NCI-H2029 (cell line): ENCODE measurements at regions not wholly inside any gene's neighbourhood (a gene's known extent, or its start where the extent isn't known, plus 50 kb on each side); places are given as distances from the start of the nearest gene placed in this dataset.
"Not testable (repeated sequence)": the region's sequence is repeated elsewhere in the genome, so short reads cannot be mapped to it uniquely, and the experiment has no call there.

ENCODE experiments used
- DNase-seq: peaks from one replicate; lab custom pipeline; 2025; lab: John Stamatoyannopoulos, UW

- no peak for DNase-seq
These were observed 127.7 kb downstream of the ALDH8A1 start for GRCh38 chr6:134821928-134822864.

- DNase-seq: no peak
These were observed 128.5 kb downstream of the ALDH8A1 start for GRCh38 chr6:134821397-134821796.

GRCh38 chr6:134819863-134820800 lies 129.8 kb downstream of the ALDH8A1 start:
- DNase-seq: no peak

DNA sequence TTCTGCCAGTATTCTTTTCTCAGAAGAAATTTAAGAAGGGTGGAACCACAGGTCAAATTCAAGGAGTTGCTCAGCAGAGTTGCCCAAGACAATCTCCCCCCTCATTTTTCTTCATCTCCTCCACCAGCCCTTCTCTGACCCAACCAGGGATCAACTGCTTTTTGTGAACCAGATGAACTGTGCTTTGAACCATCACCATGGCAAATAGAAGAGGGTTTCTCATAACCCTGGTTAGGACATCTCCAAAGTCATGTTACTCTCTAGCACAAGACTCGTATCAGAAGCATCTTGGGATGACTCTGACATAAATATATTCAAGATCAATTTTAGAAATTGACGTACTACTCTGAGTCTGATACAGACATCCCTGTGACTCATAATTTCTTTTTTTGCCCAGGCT lies 130.7 kb downstream of the ALDH8A1 start:
- no peak for DNase-seq

GRCh38 chr6:134817448-134817847 lies 132.5 kb downstream of the ALDH8A1 start:
- no peak for DNase-seq

- DNase-seq: no peak
These were observed 133.1 kb downstream of the ALDH8A1 start for GRCh38 chr6:134816780-134817179.

GRCh38 chr6:134816300-134816699 lies 133.6 kb downstream of the ALDH8A1 start:
- DNase-seq: no peak

DNA sequence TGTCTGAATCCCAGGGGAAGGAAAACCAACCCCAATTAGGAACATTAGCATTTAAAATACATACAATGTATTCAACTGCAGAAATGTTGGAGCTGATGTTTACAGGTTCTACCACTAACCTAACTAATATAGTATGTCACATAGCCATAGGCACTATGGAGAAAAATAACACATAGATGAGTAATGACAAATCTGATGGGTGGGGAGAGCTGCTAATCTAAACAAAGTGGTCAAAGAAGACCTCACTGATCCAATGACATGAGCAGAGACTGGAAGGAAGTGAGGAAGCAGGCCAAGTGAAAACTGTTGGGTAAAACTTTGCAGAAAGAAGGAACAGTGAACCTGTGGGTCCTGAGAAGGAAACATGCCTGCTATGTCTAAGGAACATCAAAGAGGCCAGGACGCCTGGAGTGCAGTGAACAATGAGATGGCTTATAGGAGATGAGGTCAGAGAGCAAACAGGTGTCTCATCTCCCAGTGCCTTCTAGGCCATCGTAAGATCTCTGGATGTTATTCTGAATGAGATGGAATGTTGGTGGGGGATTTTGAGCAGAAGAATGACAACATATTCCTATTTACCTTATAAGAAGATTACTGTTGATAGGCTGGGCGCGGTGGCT lies 135.7 kb downstream of the ALDH8A1 start:
- DNase-seq: no peak

- no peak for DNase-seq
These were observed 136.8 kb downstream of the ALDH8A1 start for GRCh38 chr6:134813146-134813545.

GRCh38 chr6:134810402-134810801 lies 139.5 kb downstream of the ALDH8A1 start:
- no peak for DNase-seq

- no peak for DNase-seq
These were observed 140.8 kb downstream of the ALDH8A1 start for GRCh38 chr6:134809130-134809529.

DNA sequence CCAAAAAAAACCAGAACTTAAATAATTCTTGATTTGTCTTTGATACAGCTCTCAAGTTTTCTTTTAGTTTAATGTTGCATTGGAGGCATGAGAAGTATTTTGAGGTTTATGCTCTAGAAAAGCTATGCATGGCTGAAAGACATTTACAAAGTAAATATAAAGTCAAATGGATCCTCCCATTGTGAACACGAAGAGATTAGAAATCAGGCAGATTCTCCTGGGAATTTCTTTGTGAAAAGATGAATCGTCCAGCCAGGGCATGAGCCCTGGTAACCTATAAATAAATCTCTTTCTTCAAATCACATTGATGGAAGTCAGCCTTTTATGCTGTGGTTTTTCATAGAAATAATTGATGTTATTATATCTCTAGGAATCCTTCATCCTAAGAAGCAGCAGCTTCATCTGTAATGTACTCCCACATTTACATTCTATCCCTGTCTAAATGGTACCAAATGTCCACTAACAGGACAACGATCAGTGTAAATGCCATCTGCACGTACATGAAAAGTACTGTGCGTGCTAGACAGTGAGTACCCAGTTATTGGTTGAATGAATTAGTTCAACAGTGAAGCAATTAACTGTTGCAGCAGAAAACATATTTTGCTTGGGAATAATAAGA lies 143.6 kb downstream of the ALDH8A1 start:
- DNase-seq: no peak

GRCh38 chr6:134805168-134805567 lies 144.7 kb downstream of the ALDH8A1 start:
- DNase-seq: no peak

GRCh38 chr6:134804311-134804710 lies 145.6 kb downstream of the ALDH8A1 start:
- DNase-seq: not testable (repeated sequence)

DNA sequence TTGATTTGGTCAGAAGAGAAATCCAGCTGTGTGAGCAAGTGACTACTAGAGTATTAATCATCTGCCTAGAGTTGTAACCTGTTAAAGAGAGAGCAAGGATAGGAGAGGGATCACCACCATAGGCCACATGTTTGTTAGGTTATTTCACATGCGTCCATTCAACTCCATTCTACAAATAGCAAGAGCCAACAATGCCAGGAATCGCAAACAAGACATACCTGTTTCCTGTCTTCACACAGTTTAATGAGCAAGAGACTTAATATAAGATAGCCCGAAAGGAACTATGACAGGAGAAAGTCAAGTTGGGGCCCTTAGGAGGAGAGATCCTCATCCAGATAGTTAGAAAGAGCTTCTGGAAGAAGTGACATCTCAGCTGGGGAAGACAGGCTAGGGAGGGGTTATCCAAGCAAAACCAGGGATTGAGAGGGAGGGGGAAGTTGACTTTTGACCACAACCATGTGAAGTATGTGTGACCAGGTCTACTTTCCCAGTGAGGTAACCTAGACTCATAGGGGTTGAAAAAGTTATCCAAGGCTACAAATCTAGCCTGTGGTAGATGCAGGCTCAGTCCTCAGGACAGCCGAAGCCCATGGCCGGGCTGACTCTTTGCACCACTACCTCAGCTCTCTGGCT lies 147.4 kb downstream of the ALDH8A1 start:
- no peak for DNase-seq

DNA sequence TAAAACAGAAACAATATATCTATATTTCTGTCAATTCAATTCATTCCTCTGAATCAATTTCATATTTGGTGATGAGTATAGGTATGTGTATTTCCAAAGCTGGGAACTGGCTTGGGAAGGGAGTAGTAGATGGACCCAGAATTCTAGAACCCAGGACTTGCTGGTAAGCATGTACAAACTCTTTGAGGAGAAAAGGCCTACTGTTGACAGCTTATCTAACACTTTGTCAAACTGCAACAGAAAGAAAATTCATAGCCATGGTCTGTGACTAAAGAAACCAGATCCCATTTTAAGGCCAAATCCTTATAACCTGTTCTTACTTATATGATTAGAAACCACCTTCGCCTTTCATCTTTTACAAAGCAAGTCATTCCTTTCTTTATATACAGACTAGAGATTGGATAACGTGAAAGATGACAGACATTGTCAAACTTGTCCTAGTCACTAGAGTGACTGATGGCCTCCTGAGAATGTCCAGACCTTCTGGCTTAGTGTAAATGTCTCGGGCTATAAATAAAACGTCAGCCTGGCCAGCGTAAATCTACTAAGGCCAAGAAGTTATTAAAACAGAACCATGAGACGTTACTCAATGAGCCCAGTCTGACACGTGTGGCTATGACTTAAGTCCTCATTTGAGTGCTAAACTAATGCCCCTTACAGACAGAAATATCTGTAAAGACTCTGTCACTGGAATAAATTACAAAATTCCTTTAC lies 152.3 kb downstream of the ALDH8A1 start:
- DNase-seq: no peak

- DNase-seq: no peak
These were observed 154.2 kb downstream of the ALDH8A1 start for GRCh38 chr6:134795691-134796090.

DNA sequence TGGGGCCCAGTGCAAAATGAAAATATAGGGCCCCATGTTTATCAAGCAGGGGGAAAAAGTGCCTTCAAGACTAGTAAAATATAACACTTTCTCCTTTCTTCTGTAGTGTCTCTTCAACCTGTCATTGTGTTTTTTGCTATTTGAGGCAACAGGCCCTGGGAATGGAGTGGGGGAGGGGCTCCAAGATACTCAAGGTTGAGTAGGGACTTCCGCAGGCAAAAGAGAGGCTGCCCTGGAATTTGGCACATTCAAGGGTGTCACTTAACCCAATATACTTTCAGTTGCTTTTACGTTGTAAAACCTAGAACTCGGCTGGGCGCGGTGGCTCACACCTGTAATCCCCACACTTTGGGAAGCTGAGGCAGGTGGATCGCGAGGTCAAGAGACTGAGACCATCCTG lies 154.9 kb downstream of the ALDH8A1 start:
- DNase-seq: no peak

GRCh38 chr6:134791243-134791843 lies 158.6 kb downstream of the ALDH8A1 start:
- not testable (repeated sequence) for DNase-seq

DNA sequence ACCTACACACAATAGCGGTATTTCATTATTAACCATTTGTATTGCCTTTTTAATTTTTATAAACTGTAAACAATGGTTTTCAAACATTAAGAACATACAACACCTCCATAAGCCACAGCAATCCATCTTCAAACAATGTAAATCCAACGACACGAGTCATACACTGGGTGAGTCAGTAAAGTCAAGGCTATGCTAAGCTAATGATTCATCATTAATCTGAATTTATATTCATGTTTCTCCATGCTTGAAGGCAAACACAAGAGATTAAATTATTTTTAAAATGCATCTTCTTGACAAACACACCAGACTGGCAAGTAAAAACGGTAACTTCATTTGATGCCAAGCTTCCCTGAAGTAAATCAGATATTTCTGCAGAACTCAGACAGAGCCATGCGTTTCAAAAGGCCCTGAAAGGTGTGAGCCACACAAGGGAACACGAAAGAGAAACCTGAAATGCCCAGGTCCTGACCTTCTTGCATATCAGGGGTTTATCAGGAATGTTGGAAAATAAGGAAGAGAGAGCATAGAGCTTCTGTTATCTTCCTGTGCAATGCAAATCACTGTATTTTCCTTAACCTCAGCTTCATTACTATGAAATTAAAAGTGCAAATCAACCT lies 162.5 kb downstream of the ALDH8A1 start:
- no peak for DNase-seq
